HEK293 (cell line): ENCODE measurements at regions not wholly inside any gene's neighbourhood (a gene's known extent, or its start where the extent isn't known, plus 50 kb on each side); places are given as distances from the start of the nearest gene placed in this dataset.

Experiments
- ATF2 ChIP-seq: fragments of 450-650 bp; formaldehyde crosslinking; IDR thresholded peaks from 2 replicates; pipeline ENCODE4 v1.5.1; 2016; ENCODE audit warnings: missing biosample characterization, missing genetic modification characterization, low read depth
- CTCF ChIP-seq: fragments of 450-650 bp; formaldehyde crosslinking; IDR thresholded peaks from 2 replicates; pipeline ENCODE4 v1.5.1; 2016; ENCODE audit warnings: missing biosample characterization, missing genetic modification characterization
- GLIS2 ChIP-seq: fragments of 450-650 bp; formaldehyde crosslinking; IDR thresholded peaks from 2 replicates; pipeline ENCODE4 v1.5.1; 2016; ENCODE audit warnings: missing biosample characterization, missing genetic modification characterization
- KLF16 ChIP-seq: fragments of 450-650 bp; formaldehyde crosslinking; IDR thresholded peaks from 2 replicates; pipeline ENCODE4 v1.5.1; 2017; ENCODE audit warnings: missing biosample characterization, missing genetic modification characterization
- PATZ1 ChIP-seq: fragments of 450-650 bp; formaldehyde crosslinking; IDR thresholded peaks from 2 replicates; pipeline ENCODE4 v1.5.1; 2016; ENCODE audit warnings: missing biosample characterization, missing genetic modification characterization
- ZNF530 ChIP-seq: fragments of 450-650 bp; formaldehyde crosslinking; IDR thresholded peaks from 2 replicates; pipeline ENCODE4 v1.5.1; 2016; ENCODE audit warnings: low read depth, missing biosample characterization, missing genetic modification characterization
- ZNF791 ChIP-seq: fragments of 450-650 bp; formaldehyde crosslinking; IDR thresholded peaks from 2 replicates; pipeline ENCODE4 v1.5.1; 2016; ENCODE audit warnings: missing biosample characterization, missing genetic modification characterization

GRCh38 chr16:73308771-73309170 is 260.8 kb upstream of the ZFHX3 start:
- TF ChIP-seq GLIS2 (no peak), CTCF (tag by site-specific recombination) (no peak), KLF16 (no peak), ZNF791 (tag by site-specific recombination) (no peak), ZNF530 (tag by site-specific recombination) (no peak), PATZ1 (no peak), ATF2 (tag by site-specific recombination) (no peak)
